ENCODE measurements at regions not wholly inside any gene's neighbourhood (a gene's known extent, or its start where the extent isn't known, plus 50 kb on each side); places are given as distances from the start of the nearest gene placed in this dataset.

DNA sequence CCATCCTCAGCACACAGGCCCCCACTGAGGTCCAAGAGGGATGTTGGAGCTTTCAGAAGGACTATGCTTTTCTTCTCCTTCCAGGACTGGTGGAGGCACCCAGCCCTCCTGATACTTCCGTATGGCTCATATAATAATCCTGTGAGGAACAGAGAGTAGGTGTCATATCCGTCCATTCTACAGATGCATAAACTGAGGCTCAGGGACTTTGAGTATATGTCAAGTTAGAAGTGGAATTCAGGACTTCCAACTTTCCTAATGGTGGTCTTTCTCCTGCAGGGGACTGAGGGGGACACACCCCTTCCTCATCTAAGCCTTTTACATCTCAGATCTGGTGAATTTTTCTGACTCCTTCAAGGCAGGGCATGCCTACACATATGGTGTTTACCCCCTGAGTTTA lies 153.7 kb downstream of the RPS24 start:
- Histone ChIP-seq H3K27me3 (no peaks in the 10 kb centered on the region), H3K4me3 (no peak overlapping the region), H3K36me3 (replicated peaks in 1 of 2) (no peaks in the 10 kb centered on the region), H3K9me3 (replicated peaks in 1 of 3) (no peaks in the 10 kb centered on the region), H3K27ac (no peak overlapping the region), H3K4me1 (replicated peaks in 1 of 2) (no peaks in the 10 kb centered on the region)
- DNase-seq: no peak
- 87 to 92% (median 88%) methylated on average over 2 of the region's 2 CpGs; no CpG with 5 or more reads in 1 of the 4 donors for WGBS, 4 donors
- intact Hi-C loops (cut with DNase I): no loop called here
- no peak for TF ChIP-seq POLR2A (IDR thresholded peaks at IDR 0.05)
- TF ChIP-seq CTCF (IDR thresholded peaks at IDR 0.05): no peak

DNA sequence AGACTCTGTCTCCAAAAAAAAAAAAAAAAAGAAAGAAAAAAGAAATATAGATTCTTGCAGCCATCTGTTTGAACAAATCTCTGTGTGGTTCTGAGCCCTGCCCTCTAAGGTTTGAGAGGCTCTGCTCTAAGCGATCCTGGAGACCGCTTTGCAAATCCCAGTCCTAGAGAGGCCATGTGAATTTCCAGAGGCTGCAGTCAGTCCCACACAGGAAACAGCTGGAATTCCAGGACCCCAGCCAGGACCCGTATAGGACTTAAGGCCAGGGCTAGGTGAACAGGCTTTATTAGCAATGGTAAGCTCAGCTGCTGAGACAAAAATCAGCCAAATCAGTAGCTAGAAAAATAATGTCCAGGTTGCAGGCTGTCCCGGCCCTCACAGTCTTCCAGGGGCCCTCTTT lies 154.8 kb downstream of the RPS24 start:
- Histone ChIP-seq H3K27ac (no peak overlapping the region), H3K27me3 (no peaks in the 10 kb centered on the region), H3K4me3 (no peak overlapping the region), H3K36me3 (replicated peaks in 1 of 2) (no peaks in the 10 kb centered on the region), H3K9me3 (replicated peaks in 1 of 3) (no peaks in the 10 kb centered on the region), H3K4me1 (replicated peaks in 1 of 2) (no peaks in the 10 kb centered on the region)
- 73 to 91% (median 83%) methylated on average over 4 of the region's 4 CpGs for WGBS, 4 donors
- intact Hi-C loops (cut with DNase I): no loop called here
- DNase-seq: no peak
- no peak for TF ChIP-seq CTCF (IDR thresholded peaks at IDR 0.05)
- no peak for TF ChIP-seq POLR2A (IDR thresholded peaks at IDR 0.05)

- TF ChIP-seq POLR2A (IDR thresholded peaks at IDR 0.05) (no peak), CTCF (IDR thresholded peaks at IDR 0.05) (no peak)
- Histone ChIP-seq H3K4me1 (replicated peaks in 1 of 2) (no peaks in the 10 kb centered on the region), H3K27me3 (no peaks in the 10 kb centered on the region), H3K27ac (no peak overlapping the region), H3K9me3 (replicated peaks in 1 of 3) (no peaks in the 10 kb centered on the region), H3K36me3 (replicated peaks in 1 of 2) (no peaks in the 10 kb centered on the region), H3K4me3 (no peak overlapping the region)
- WGBS, 4 donors: 63 to 86% (median 85%) methylated on average over 9 to 10 of the region's 10 CpGs
- intact Hi-C loops (cut with DNase I): no loop called here
- DNase-seq: peak in 1 of 7 donors; percentile 23
Measured at GRCh38 chr10:78190051-78190825, 156.6 kb downstream of the RPS24 start.

DNA sequence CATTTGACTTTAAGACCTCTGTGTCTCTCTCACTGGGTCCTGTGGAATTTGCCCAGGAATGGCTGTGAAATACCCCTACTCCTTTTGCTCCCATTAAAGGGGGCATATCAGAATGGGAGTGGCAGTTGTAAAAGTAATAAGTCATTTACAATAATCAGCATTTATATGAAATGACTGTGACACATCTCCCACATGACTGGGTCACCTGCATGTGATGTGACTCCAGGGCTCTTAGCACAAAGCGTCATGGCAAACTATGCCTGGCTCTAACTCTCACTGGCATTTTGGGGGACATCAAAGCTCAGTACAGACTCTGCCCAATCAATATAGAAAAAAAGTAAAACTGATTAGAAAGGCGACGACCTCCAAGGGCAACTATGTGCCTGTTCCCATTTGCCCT lies 157.6 kb downstream of the RPS24 start:
- no peaks in the 10 kb centered on the region for H3K9me3 ChIP-seq (replicated peaks in 1 of 3)
- no peak for DNase-seq
- H3K36me3 ChIP-seq (replicated peaks in 1 of 2): no peaks in the 10 kb centered on the region
- WGBS, 4 donors: 80 to 94% (median 90%) methylated on average over 3 of the region's 3 CpGs
- H3K4me1 ChIP-seq (replicated peaks in 1 of 2): no peaks in the 10 kb centered on the region
- intact Hi-C loops (cut with DNase I): no loop called here
- no peak overlapping the region for H3K27ac ChIP-seq
- no peak for TF ChIP-seq CTCF (IDR thresholded peaks at IDR 0.05)
- TF ChIP-seq POLR2A (IDR thresholded peaks at IDR 0.05): no peak
- H3K27me3 ChIP-seq: no peaks in the 10 kb centered on the region
- H3K4me3 ChIP-seq: no peak overlapping the region
